ENCODE measurements at regions not wholly inside any gene's neighbourhood (a gene's known extent, or its start where the extent isn't known, plus 50 kb on each side); places are given as distances from the start of the nearest gene placed in this dataset.

DNA sequence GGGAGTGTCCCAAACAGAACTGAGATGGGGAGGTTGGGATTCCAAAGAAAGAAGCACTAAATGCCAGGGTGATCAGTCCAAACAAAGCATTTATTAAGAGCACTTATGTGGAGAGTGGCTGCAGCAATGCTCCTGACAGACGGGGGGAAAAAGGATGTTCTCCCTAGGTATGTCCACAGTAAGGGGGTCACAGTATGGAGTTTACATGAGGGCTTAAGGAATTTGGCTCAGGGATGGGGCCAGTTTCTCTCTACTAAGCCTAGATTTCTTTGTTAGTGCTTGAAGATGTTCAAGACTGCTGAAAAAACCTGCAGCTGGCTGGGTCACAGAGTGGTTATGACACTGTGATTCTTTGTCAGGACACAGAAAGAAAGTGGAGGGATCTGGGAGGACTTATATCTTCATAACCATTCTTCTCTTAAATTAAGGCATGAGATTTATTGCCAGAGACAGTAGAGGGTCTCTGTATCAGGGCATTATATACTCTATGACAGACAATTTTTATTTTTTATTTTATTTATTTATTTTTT is 1468.0 kb downstream of the C4orf33 start:
- TF ChIP-seq ZNF274 (IDR thresholded peaks at IDR 0.05; ENCODE audit: low read depth, low read length) (no peak), YY1 (IDR thresholded peaks at IDR 0.05; ENCODE audit: insufficient read depth, insufficient read length) (no peak)
